HUES6 (cell line): ENCODE measurements at regions not wholly inside any gene's neighbourhood (a gene's known extent, or its start where the extent isn't known, plus 50 kb on each side); places are given as distances from the start of the nearest gene placed in this dataset.

Experiments used
- H3K27ac ChIP-seq: 2 replicates; pipeline ENCODE4 v1.7.0; 2013; ENCODE audit warnings: low read depth, mild to moderate bottlenecking, low read length, inconsistent platforms
- H3K27me3 ChIP-seq: 2 replicates; pipeline ENCODE4 v1.6.1; 2013; ENCODE audit warnings: low read length; ENCODE audit not compliant: control insufficient read depth, insufficient read depth
- H3K36me3 ChIP-seq: 2 replicates; pipeline ENCODE4 v1.6.1; 2013; ENCODE audit warnings: low read length; ENCODE audit not compliant: control insufficient read depth, insufficient read depth
- H3K4me1 ChIP-seq: 2 replicates; pipeline ENCODE4 v1.6.1; 2013; ENCODE audit warnings: low read length; ENCODE audit not compliant: control insufficient read depth, insufficient read depth
- H3K4me3 ChIP-seq: 2 replicates; pipeline ENCODE4 v1.5.1; 2013; ENCODE audit warnings: low read depth, low read length
- H3K9ac ChIP-seq: one replicate; pipeline ENCODE4 v1.6.1; 2013; ENCODE audit warnings: mild to moderate bottlenecking, low read length
- H3K9me3 ChIP-seq: 2 replicates; pipeline ENCODE4 v1.6.1; 2013; ENCODE audit warnings: low read depth, low read length; ENCODE audit not compliant: control insufficient read depth, insufficient read depth

DNA sequence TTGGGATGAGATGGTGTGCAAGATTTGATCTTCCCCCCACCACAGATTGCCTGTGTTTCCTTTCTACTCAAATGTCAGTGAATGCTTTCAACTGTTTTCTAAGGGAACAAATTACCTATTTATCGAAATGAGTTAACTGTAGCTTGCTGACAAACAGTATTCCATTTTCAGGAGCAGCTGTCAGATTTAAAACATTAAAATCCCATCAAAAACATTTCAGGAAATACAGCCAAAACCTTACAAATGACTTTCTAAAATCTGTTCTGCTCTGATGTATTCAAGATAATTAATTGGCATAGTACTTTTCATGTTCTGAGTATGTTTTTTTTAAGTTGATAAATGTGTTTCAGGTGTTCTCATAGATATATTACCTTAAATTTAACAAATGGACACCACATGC lies 158.0 kb upstream of the DMRTA1 start:
- H3K27me3 ChIP-seq = no peaks in the 10 kb centered on the region
- no peak overlapping the region for H3K27ac ChIP-seq
- H3K9ac ChIP-seq = no peak overlapping the region
- no peaks in the 10 kb centered on the region for H3K36me3 ChIP-seq
- H3K4me1 ChIP-seq = no peaks in the 10 kb centered on the region
- no peak overlapping the region for H3K4me3 ChIP-seq
- no peaks in the 10 kb centered on the region for H3K9me3 ChIP-seq

DNA sequence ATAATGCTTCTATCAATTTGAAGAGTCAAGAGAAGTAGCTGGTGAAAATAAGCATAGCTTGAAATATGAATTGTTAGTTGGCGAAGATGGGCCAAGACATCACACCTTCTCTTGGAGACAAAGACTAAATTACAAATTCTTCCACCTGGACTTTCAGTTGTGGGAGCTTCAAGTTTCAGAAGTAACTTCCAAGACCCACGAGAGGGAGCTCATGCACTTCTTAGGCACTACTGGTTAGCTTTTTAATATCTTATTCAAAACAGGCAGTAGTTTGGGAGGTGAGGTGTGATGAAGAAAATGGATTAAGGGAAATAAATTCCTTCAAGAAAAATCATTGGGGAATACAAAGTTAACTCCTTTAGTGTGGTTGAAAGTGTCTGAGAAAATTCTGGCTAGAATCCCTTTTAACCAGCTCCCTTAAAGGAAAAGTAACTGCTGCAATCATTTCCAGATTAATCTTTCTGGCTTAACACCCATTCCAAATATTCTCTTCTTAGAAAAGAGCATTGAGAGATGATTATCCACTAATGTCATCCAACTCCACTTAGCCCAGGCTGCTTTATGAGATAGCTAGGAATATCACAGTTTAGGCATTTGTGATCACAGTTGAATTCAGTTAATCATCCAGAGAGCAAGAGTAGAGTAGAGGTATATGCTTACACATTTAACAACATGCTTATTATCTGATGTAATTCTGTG lies 139.5 kb upstream of the DMRTA1 start:
- Histone ChIP-seq H3K36me3 (no peaks in the 10 kb centered on the region), H3K4me1 (no peaks in the 10 kb centered on the region), H3K9me3 (peaks cover 5% of the 10 kb centered on the region; the same call in 1 of the 2 replicates), H3K4me3 (no peak overlapping the region), H3K9ac (no peak overlapping the region), H3K27me3 (no peaks in the 10 kb centered on the region), H3K27ac (no peak overlapping the region)

- Histone ChIP-seq H3K36me3 (no peaks in the 10 kb centered on the region), H3K9me3 (peaks cover 5% of the 10 kb centered on the region; the same call in 1 of the 2 replicates), H3K4me1 (no peaks in the 10 kb centered on the region), H3K9ac (no peak overlapping the region), H3K27me3 (no peaks in the 10 kb centered on the region), H3K27ac (no peak overlapping the region), H3K4me3 (no peak overlapping the region)
Observed at GRCh38 chr9:22308177-22308576, 138.4 kb upstream of the DMRTA1 start.

DNA sequence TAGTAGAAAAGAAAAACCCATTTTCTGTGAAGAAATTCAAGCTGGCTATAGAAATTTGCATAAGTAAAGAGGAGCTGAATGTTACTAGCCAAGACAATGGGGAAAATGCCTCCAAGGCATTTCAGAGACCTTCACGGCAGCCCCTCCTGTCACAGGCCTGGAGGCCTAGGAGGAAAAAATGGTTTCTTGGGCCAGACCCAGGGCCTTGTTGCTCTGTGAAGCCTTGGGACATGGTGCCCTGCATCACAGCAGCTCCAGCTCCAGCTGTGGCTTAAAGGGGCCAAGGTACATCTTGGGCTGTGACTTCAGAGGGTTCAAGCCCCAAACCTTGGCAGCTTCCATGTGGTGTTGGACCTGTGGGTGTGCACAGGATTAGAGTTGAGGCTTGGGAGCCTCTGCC lies 130.0 kb upstream of the DMRTA1 start:
- H3K27me3 ChIP-seq = no peaks in the 10 kb centered on the region
- H3K4me3 ChIP-seq = no peak overlapping the region
- no peaks in the 10 kb centered on the region for H3K4me1 ChIP-seq

GRCh38 chr9:22331533-22331932 lies 115.1 kb upstream of the DMRTA1 start:
- Histone ChIP-seq H3K4me1 (no peaks in the 10 kb centered on the region), H3K9ac (no peak overlapping the region), H3K36me3 (no peaks in the 10 kb centered on the region)

More for the DNA sequence above, 130.0 kb upstream of the DMRTA1 start:
- H3K9ac ChIP-seq = no peak overlapping the region
- H3K27ac ChIP-seq = no peak overlapping the region
- H3K9me3 ChIP-seq = peaks cover 27% of the 10 kb centered on the region
- H3K36me3 ChIP-seq = no peaks in the 10 kb centered on the region

DNA sequence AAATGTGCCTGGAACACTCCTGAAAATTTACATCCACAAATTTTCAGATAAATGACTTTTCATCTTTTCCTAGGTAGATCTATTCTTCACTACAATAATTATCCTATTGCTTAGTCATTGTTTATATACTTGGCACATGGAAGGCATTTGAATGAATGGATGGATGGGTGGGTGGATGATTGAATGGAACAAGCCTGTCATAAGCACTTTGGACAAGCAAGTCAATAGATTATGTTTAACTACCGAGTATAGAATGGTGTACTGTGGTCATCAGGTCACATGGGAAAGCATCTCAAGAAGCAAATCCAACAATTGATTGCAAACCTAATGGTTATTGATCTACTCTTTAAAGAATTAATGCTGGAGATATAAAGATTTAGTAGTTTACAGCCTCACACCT lies 114.4 kb upstream of the DMRTA1 start:
- no peaks in the 10 kb centered on the region for H3K4me1 ChIP-seq
- no peak overlapping the region for H3K27ac ChIP-seq
- no peaks in the 10 kb centered on the region for H3K36me3 ChIP-seq
- no peak overlapping the region for H3K9ac ChIP-seq
- H3K4me3 ChIP-seq = no peak overlapping the region
- H3K27me3 ChIP-seq = no peaks in the 10 kb centered on the region
- no peaks in the 10 kb centered on the region for H3K9me3 ChIP-seq

More at GRCh38 chr9:22331533-22331932, 115.1 kb upstream of the DMRTA1 start:
- Histone ChIP-seq H3K27ac (no peak overlapping the region), H3K4me3 (no peak overlapping the region), H3K9me3 (no peaks in the 10 kb centered on the region), H3K27me3 (no peaks in the 10 kb centered on the region)

- no peaks in the 10 kb centered on the region for H3K27me3 ChIP-seq
- no peak overlapping the region for H3K9ac ChIP-seq
- no peaks in the 10 kb centered on the region for H3K9me3 ChIP-seq
- H3K4me3 ChIP-seq = no peak overlapping the region
- H3K36me3 ChIP-seq = no peaks in the 10 kb centered on the region
- no peak overlapping the region for H3K27ac ChIP-seq
- no peaks in the 10 kb centered on the region for H3K4me1 ChIP-seq
Observed at GRCh38 chr9:22337261-22337660, 109.4 kb upstream of the DMRTA1 start.

DNA sequence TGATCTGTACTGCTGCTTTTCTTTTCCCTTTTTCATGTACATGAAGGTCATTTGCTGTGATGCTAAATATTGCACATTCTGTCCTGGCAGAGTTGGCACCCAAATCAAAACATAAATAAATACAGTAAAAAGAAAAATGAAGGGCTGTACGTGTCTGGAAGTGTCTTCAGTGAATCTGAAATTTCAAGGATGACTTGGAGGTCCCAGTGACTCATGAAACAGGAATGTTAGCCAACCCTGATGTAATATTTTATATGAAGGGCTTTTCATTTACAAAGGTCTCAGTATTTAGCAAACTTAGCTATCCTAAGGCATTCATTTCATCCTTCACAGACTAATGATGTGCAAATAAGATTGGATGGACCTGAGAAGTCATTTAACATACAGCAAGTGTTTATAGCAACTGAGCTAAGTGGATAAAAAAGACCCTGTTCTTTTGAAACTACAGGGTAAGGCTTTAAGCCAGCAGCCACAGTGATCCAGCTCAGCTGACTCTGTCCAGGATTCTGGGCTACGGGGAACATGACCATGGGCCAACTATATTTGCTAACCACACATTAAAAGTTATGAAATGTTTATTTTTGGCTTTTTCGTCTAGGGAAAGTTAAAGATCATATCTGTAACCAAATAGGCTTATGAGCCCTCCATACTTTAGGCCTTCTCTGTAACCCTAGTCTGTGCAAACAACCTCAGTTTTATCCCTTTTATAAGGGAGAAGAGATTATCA lies 104.0 kb upstream of the DMRTA1 start:
- Histone ChIP-seq H3K4me3 (no peak overlapping the region), H3K27ac (no peak overlapping the region)

DNA sequence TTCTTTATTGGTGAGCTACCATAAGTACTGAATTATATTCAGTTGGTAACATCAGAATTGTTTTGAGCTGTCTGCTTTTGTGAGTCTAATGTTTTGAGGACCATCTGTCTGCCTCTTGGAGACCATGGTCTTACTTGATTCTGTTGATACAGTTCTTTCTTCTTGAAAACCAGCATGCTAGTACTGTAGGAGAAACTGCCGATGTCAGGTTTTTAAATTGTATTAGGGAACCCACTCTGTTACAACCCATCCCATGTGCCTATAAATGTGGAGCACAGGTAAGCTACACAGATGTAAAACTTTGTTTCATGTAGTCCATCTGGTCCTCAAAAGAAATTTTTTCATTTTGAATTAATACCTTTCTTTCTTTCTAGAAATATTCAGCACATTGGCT lies 103.4 kb upstream of the DMRTA1 start:
- Histone ChIP-seq H3K4me3 (no peak overlapping the region), H3K9me3 (no peaks in the 10 kb centered on the region), H3K27ac (no peak overlapping the region), H3K36me3 (no peaks in the 10 kb centered on the region), H3K9ac (no peak overlapping the region), H3K27me3 (no peaks in the 10 kb centered on the region), H3K4me1 (no peaks in the 10 kb centered on the region)

More for the DNA sequence above, 104.0 kb upstream of the DMRTA1 start:
- Histone ChIP-seq H3K36me3 (no peaks in the 10 kb centered on the region), H3K27me3 (no peaks in the 10 kb centered on the region), H3K9me3 (no peaks in the 10 kb centered on the region), H3K4me1 (no peaks in the 10 kb centered on the region), H3K9ac (no peak overlapping the region)

GRCh38 chr9:22354699-22355384 lies 91.8 kb upstream of the DMRTA1 start:
- Histone ChIP-seq H3K27ac (no peak overlapping the region), H3K4me1 (no peaks in the 10 kb centered on the region), H3K4me3 (no peak overlapping the region), H3K27me3 (peaks cover 6% of the 10 kb centered on the region; the same call in 1 of the 2 replicates), H3K36me3 (no peaks in the 10 kb centered on the region), H3K9ac (no peak overlapping the region), H3K9me3 (peaks cover 17% of the 10 kb centered on the region; the same call in 1 of the 2 replicates)

DNA sequence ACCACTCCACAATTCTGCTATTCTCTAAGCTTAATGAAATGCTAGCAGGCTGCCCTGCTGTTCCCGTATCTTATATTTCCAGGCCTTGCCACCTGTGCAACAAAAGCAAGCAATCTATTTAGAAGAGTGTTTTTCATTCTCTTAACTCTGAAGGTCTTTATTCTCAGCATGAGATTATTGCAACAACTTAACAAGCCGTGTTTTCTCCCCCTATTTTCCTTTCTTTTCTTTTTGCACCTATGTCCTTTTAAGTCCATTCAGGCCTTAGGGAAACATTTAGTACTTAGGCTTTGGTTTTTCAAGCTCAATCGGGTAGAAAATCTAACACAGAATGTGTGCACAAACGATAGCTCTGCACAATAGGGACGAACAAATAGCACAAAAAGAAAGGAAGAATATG lies 89.6 kb upstream of the DMRTA1 start:
- no peak overlapping the region for H3K9ac ChIP-seq
- peaks cover 17% of the 10 kb centered on the region; the same call in 1 of the 2 replicates for H3K9me3 ChIP-seq
- H3K4me1 ChIP-seq = no peaks in the 10 kb centered on the region
- no peak overlapping the region for H3K4me3 ChIP-seq
- H3K36me3 ChIP-seq = no peaks in the 10 kb centered on the region
- peaks cover 6% of the 10 kb centered on the region; the same call in 1 of the 2 replicates for H3K27me3 ChIP-seq
- H3K27ac ChIP-seq = no peak overlapping the region
